ENCODE measurements at regions not wholly inside any gene's neighbourhood (a gene's known extent, or its start where the extent isn't known, plus 50 kb on each side); places are given as distances from the start of the nearest gene placed in this dataset.

GRCh38 chr7:110387689-110388088 lies 703.2 kb upstream of the LRRN3 start:
- DNase-seq (ENCODE audit: extremely low spot score in 2 of 2): no peak
- no peaks in the 10 kb centered on the region for H3K36me3 ChIP-seq
- no peaks in the 10 kb centered on the region for H3K9me3 ChIP-seq
- no peaks in the 10 kb centered on the region for H3K4me1 ChIP-seq
- no peak overlapping the region for H3K27ac ChIP-seq
- no peak overlapping the region for H3K4me3 ChIP-seq
- H3K27me3 ChIP-seq: no peaks in the 10 kb centered on the region
- intact Hi-C loops (cut with DNase I): no loop called here
- no peak for TF ChIP-seq CTCF (IDR thresholded peaks at IDR 0.05)
- TF ChIP-seq POLR2A (IDR thresholded peaks at IDR 0.05): no peak
- TF ChIP-seq POLR2AphosphoS5 (IDR thresholded peaks at IDR 0.05; ENCODE audit: insufficient read depth in 1 of 2, low read depth in 1 of 2): no peak

GRCh38 chr7:110388457-110388856 lies 702.5 kb upstream of the LRRN3 start:
- Histone ChIP-seq H3K4me3 (no peak overlapping the region), H3K36me3 (no peaks in the 10 kb centered on the region), H3K9me3 (no peaks in the 10 kb centered on the region), H3K27ac (no peak overlapping the region), H3K27me3 (no peaks in the 10 kb centered on the region), H3K4me1 (no peaks in the 10 kb centered on the region)
- intact Hi-C loops (cut with DNase I): no loop called here
- no peak for TF ChIP-seq POLR2A (IDR thresholded peaks at IDR 0.05)
- TF ChIP-seq POLR2AphosphoS5 (IDR thresholded peaks at IDR 0.05; ENCODE audit: insufficient read depth in 1 of 2, low read depth in 1 of 2): no peak
- no peak for TF ChIP-seq CTCF (IDR thresholded peaks at IDR 0.05)
- DNase-seq (ENCODE audit: extremely low spot score in 2 of 2): no peak

- H3K27ac ChIP-seq: no peak overlapping the region
- H3K9me3 ChIP-seq: no peaks in the 10 kb centered on the region
- no peaks in the 10 kb centered on the region for H3K36me3 ChIP-seq
- H3K4me1 ChIP-seq: no peaks in the 10 kb centered on the region
- DNase-seq (ENCODE audit: extremely low spot score in 2 of 2): no peak
- no peak overlapping the region for H3K4me3 ChIP-seq
- intact Hi-C loops (cut with DNase I): no loop called here
- TF ChIP-seq POLR2A (IDR thresholded peaks at IDR 0.05) (no peak), CTCF (IDR thresholded peaks at IDR 0.05) (no peak), POLR2AphosphoS5 (IDR thresholded peaks at IDR 0.05; ENCODE audit: insufficient read depth in 1 of 2, low read depth in 1 of 2) (no peak)
- H3K27me3 ChIP-seq: no peaks in the 10 kb centered on the region
These were observed 694.9 kb upstream of the LRRN3 start for GRCh38 chr7:110396021-110396420.

- no peaks in the 10 kb centered on the region for H3K9me3 ChIP-seq
- no peak overlapping the region for H3K27ac ChIP-seq
- no peak overlapping the region for H3K4me3 ChIP-seq
- no peaks in the 10 kb centered on the region for H3K27me3 ChIP-seq
- no peaks in the 10 kb centered on the region for H3K4me1 ChIP-seq
- no peak for TF ChIP-seq POLR2A (IDR thresholded peaks at IDR 0.05)
- TF ChIP-seq POLR2AphosphoS5 (IDR thresholded peaks at IDR 0.05; ENCODE audit: insufficient read depth in 1 of 2, low read depth in 1 of 2): no peak
- TF ChIP-seq CTCF (IDR thresholded peaks at IDR 0.05): no peak
- no peaks in the 10 kb centered on the region for H3K36me3 ChIP-seq
- intact Hi-C loops (cut with DNase I): no loop called here
- DNase-seq (ENCODE audit: extremely low spot score in 2 of 2): no peak
These were observed 692.8 kb upstream of the LRRN3 start for GRCh38 chr7:110397927-110398660.

GRCh38 chr7:110399421-110399820 lies 691.5 kb upstream of the LRRN3 start:
- H3K4me3 ChIP-seq: no peak overlapping the region
- no peak for DNase-seq (ENCODE audit: extremely low spot score in 2 of 2)
- intact Hi-C loops (cut with DNase I): no loop called here
- no peaks in the 10 kb centered on the region for H3K36me3 ChIP-seq
- H3K27me3 ChIP-seq: no peaks in the 10 kb centered on the region
- H3K4me1 ChIP-seq: no peaks in the 10 kb centered on the region
- H3K9me3 ChIP-seq: no peaks in the 10 kb centered on the region
- TF ChIP-seq POLR2A (IDR thresholded peaks at IDR 0.05) (no peak), CTCF (IDR thresholded peaks at IDR 0.05) (no peak), POLR2AphosphoS5 (IDR thresholded peaks at IDR 0.05; ENCODE audit: insufficient read depth in 1 of 2, low read depth in 1 of 2) (no peak)
- no peak overlapping the region for H3K27ac ChIP-seq
